HG02973 (cell line): ENCODE measurements at regions not wholly inside any gene's neighbourhood (a gene's known extent, or its start where the extent isn't known, plus 50 kb on each side); places are given as distances from the start of the nearest gene placed in this dataset.

Source experiments
- ATAC-seq: cut with Tn5 transposase; IDR thresholded peaks from one replicate; pipeline ENCODE4 v1.9.1; 2021; ENCODE audit warnings: moderate library complexity; ENCODE audit not compliant: unreplicated experiment

DNA sequence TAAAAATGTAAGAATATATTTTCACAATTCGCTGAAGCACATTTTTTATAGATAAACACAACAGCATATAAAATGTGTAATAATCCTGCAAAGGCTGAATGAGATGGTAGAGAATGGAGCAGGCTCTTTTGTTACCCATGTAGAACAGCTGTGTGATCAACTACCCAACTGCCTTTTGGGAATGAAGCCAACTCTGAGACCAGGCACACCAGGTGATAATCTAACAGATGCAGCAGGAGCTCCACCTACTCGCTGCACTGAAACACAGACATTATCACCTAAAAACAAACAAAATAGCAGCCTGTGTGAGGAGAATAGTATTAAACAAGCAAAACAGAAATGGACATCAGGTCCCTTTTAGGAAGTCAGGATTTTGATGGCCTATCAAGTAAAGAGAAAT is 183.3 kb downstream of the CCDC59 start:
- ATAC-seq: no peak

DNA sequence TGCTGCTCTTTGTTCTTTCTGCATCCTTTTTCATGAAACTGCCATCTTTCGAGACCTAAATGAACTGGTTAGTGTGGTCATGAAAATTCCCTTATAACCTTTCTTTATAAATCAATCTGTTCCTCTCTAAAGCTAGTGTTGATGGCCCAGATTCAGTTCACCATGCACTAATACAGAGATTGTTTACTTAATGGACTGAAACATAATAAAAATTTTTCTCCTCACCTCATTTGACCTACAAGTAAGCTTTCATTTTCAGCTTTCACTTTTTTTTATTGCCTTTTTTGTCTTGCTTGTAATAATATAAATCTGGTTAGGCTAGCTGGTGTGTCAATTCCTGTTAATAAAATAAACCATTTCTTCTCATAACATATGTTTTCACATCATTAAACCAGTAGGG is 183.8 kb downstream of the CCDC59 start:
- no peak for ATAC-seq

DNA sequence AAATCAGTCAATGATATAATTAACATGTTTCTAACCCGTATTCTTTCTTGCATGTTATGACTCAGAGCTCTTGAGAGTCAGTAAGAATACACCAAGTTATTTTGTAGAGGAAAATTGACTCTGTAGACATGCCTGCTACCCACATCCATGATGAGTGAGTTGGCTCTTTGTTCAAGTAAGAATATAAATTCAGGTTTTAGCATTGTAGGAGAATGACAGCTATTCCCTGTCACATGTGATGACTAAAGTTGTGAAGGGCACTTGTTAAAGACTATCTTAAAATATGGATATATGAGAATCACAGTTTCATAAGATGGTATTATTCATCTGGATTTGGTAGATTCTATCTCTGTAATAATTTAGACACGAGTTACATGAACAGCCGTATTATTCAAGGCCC is 209.1 kb downstream of the CCDC59 start:
- ATAC-seq: no peak

DNA sequence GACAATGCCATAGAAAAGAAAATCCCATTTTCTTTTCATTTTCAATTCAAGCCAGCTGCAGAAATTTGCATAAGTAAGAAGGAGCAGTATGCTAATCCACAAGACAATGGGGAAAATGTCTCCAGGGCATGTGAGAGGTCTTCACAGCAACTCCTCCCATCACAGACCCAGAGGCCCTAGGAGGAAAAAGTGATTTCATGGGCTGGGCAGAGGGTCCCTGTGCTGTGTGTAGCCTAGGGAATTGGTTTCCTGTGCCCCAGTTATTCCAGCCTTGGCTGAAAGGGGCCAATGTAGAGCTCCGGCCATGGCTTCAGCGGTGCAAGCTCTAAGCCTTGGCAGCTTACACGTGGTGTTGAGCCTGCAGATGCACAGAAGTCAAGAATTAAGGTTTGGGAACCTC is 211.4 kb downstream of the CCDC59 start:
- no peak for ATAC-seq

DNA sequence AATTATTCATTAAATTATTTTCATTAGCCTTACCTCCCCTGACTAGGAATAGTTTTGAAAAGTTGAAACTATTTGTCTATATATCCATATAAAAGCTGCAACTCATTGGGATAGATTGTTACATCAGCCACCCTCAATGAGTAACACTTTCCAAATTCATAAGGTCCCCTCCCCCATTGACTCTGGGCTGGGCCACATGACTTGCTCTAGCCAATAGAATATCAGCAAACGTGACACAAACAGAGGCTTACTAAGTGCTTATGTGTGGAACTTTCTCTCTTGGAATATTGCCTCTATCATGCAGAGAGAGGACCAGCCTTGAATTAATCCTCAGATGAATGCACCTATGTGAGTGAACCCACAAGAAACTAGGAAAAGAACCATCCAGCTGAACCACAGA is 213.7 kb downstream of the CCDC59 start:
- no peak for ATAC-seq

DNA sequence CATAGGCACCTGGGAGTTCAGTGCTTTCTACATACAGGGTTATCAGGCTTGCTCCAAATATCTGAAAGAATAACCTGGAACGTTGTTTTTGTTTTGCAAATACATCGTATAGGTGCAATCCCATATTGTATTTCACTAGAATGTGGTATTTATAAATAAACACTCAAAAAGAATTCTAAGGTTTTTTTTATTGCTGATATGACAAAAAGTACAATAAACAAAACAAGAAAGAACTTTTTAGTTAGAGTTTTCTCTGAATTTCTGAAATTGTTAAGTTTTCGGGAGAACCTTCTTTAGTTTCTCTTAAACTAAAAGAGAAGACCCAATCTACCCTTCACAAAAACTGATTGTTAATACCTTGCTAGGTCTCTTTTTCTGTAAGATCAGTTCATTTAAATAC is 225.8 kb downstream of the CCDC59 start:
- no peak for ATAC-seq

DNA sequence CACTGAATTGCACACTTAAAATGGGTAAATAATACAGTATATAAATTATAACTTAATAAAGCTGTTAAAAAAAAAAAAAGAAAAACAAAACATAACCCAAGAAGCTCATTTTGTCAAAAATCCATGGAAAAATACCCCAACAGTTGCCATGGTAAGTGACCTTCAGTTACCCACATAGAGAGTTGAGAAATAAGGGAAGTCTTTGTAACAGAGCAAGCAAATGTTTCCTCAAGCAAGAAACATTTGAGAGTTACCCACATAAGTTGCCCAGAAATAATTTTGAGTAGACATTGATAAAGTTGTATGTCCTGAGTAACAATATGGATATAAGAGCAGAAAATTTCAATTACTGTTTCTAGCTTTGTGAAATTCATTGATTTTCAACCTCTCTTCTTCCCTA is 227.4 kb downstream of the CCDC59 start:
- no peak for ATAC-seq

DNA sequence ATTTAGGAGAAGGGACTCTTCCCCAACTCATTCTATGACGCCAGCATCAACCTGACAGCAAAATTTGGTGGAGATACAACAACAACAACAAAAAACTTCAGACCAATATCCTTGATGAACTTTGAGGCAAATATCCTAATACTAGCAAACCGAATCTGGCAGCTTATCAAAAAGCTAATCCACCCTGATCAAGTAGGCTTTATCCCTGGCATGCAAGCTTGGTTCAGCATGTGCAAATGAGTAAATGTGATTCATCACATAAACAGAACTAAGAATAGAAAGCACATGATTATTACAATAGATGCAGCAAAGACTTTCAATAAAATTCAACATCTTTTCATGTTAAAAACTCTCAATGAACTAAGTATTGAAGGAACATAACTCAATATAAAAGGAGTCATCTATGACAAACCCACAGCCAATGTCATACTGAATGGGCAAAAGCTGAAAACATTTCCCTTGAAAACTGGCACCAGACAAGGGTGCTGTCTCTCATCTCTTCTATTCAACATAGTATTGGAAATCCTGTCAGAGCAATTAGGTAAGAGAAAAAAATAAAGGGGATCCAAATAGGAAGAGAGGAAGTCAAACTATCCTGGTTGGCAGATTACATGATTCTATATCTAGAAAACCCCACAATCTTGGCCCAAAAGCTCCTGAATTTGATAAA is 233.3 kb downstream of the CCDC59 start:
- no peak for ATAC-seq

DNA sequence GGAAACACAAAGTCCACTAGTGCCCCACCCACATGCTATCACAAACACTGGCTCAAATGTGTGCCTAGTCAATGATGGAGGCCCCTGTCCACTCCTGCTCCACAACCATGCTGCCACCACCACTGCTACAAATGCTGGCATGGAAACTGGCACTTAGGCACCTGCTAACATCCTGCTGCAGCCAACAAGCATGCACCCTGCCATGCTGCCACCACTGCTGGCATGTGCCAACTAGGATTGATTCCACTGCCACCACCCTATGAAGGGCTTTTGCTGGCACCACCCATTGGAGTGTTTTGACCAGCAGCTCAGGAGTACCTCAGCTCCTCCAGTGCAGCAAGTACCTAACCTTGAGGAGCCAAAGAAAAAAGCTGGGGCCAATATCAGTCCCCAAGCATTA is 236.6 kb downstream of the CCDC59 start:
- ATAC-seq: no peak

DNA sequence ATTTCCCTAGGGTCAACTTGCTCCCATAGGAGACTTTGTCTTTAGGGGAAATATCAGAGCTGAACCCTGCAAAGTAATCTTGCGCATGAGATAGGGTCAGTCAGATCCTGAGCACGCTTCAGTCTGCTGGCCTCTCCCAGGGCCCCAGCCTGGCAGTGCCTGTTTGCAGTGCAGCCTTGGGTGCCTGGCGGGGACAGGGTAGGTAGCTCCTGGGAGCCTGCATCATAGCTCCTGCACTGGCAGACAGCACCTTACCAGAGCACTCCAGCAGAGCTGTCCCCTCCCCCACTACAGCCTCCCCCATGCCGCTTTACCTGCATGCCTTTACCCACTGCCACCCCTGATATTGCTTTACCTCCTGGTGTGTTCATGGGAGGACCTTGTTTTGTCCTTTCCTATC is 237.3 kb downstream of the CCDC59 start:
- no peak for ATAC-seq

DNA sequence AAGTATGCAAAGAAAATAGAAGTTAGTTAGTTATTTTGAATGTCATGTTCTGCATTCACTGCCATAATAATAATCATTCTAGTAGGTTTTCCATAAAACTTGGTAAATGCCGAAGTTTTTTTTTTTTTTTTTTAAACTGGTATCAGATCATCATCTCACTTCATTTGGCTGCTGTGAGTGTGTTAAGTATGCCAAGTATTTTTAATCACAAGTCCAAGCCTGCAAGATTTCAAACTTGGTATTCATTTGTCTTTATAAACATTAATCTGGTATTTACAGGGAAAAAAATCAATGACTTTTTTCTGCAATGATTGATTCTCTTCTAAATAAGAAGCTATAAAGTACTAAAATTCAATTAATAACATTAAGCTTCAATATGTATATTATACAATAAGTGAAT is 248.9 kb downstream of the CCDC59 start:
- no peak for ATAC-seq

DNA sequence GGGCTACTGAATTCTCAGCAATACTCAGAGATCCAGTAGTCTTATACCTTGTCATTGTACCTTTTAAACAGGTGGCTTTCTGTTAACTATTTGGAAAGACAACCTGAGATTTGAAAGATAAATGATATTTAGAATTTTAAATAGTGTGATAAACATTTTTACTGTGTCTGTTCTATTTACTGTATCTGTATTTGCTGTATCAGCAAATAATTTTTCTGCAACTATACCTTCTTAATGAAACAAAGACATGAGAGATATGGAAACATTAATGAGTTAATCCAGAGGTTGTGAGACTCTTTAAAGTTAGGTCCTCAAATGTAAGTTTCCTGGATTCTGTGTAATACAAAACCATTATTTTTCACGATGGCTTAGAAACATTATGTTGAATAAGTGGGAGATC is 249.6 kb downstream of the CCDC59 start:
- ATAC-seq: no peak

DNA sequence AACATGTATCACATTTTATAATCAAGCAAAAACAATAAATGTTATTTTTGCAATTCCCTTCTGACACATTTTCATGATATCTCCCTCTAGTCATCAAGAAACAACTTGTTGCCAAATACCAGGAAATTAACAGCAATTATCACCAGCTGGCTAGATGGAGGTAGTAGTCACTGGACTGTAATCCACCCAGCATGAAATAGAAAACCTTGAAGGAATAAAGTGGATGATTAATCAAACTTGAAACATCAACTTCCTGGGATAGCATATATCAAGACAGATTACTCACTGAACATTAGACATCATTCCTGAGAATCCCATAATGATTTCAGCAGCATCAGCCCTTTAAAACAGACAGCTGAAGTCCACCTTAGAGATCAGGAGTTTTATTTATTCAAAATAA is 259.0 kb downstream of the CCDC59 start:
- ATAC-seq: no peak

DNA sequence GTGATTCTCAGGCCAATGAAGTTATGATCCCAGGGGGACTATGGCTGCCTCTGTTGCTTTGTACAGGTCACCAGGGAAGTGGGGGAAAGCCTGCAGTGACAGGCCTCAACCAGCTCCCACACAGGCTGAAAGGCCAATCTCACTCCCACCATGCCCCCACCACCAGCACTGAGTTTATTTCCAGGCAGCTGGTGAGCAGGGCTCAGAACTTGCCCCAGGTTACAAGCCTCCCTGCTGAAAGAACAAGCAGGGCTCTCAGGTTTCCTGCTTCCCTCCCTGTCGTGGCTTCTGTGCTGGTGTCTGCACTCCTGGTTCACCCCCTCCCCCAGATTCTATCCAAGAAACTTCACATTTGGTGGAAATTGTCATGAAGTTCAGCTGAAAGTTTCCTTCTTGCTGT is 260.3 kb downstream of the CCDC59 start:
- no peak for ATAC-seq

DNA sequence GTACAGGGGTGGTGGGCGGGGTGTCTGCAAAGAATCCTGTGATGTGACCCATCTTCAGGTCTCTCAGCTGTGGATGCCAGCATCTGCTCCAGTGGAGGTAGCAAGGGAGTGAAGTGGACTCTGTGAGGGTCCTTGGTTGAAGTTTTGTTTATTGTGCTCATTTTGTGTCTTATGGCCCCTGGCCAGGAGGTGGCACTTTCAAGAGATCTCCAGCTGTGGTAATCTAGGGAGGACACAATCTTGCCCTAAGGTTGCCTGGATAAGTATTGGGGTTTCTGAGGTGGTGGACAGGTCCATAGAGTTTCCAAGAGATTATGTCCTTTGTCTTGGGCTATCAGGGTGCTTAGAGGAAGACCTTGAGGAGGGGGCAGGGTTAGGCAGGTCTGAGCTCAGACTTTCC is 260.7 kb downstream of the CCDC59 start:
- no peak for ATAC-seq

DNA sequence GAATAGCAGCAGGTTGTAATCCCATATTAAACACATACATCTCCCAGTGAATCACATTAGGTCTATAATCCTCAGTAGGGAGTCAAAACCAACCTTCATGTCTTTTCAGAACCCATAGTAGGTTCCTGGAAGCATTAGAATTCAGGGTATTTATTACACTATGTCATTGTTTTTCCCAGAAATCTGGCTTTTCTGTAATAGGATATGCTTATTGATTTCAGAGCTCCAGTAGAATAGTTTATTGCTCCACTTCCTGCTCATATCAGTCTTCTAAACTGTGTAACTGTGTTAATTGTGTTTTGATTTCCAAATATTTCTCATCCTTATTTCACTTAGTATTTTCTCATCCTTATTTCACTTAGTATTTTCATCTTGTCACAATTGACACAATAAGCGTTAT is 268.0 kb downstream of the CCDC59 start:
- no peak for ATAC-seq

DNA sequence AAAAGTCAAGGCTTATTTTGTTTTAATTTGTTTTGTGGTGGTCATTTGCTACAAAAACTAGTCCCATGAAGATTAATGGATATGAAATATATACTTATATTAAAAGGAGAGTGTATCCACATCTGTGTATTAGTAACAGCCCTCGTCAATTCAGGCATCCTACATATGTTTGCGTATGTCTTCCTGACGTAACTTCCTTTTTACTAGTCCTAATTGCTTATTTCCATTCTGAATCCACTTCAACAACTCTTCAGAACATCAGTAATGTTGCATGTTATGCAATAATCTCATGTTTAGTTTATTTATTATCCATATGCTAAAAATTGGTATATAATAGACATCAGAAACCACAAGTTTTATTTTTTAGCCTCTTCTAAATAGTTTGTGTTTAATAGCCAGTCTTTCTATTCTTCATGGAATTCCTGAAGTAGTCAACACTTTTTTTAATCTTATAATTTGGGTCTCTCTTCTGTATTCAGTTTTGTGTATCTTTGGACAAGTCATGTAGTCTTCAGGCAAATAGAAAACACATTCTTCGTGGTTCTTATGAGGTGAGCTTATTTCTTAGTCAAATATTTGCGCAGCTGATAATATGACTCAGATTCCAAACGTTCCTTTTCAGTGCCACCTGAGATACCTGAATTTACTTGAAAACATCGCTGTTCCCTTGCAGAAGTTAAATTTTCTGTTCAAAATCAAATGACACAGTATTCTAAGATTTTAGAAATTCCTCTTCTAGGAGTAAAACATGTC is 268.6 kb downstream of the CCDC59 start:
- ATAC-seq: no peak

DNA sequence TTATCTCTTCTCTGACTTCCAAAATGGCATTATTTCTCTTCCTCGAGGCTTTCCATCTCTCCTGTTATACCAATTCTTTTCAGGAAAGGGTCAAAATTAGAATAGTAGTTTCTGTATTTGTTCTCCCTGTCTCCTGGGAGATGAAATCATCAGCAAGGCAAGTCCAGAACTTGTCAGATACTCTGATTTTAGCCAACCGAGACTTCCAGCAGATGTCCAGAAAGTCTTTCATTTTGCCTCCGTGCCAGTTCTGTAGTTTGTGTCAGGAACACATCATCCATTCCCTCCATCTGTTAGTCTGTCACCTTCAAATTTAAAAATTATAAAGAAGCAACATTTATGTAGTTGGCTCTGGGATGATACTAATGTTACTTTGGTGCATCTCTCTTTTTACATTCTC is 275.7 kb downstream of the CCDC59 start:
- no peak for ATAC-seq

DNA sequence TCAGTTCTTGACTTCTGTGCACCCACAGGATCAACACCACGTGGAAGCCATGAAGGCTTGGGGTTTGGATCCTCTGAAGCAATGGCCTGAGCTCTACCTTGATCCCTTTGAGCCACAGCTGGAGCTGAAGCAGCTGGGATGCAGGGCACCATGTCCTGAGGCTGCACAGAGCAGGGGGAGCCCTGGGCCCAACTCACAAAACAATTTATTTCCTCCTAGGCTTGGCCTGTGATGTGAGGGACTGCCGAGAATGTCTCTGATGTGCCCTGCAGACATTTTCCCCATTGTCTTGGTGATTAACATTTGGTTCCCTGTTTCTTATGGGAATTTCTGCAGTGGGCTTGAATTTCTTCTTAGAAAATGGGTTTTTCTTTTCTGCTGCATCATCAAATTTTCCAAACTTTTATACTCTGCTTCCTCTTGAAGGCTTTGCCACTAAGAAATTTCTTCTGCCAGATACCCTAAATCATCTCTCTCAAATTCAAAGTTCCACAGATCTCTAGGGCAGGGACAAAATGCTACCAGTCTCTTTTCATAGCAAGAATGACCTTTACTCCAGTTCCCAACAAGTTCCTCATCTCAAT is 288.2 kb downstream of the CCDC59 start:
- ATAC-seq: no peak

DNA sequence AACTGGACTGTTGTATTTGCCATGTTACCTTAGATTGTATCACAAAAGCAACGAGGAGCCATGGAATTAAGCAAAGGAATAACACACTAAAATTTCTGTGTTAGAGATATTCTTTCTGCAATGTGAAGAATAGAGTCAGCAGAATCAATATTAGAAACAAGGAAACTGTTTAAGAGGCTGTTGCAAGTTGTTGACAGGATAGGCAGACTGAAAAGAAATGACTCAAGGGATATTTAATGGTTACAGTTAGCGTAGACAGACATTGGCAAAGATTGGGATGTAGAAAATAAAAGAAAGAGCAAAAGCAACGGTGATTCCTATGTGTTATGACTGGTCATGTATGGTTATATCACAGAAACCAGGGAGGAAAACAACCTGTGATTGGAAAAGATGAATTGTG is 299.0 kb upstream of the PPFIA2 start:
- ATAC-seq: no peak

DNA sequence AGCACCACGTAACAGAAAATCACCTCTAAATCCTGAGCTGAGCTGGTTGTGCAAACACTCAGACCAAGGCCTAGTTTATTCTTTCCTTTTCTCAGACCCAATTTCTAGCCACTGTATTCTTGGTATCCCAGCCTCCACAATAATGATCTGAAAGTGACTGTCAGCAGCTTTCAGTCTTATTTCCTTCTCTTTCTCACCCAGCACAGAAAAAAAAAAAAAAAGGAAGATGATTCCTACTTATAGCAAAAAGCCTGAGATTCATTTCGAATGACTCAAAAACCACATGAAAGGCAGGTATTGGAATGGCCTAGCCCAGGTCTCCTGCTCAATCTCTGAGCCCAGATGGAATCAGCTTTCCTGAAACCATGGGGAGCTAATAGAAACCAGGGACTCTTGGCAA is 298.6 kb upstream of the PPFIA2 start:
- ATAC-seq: no peak

DNA sequence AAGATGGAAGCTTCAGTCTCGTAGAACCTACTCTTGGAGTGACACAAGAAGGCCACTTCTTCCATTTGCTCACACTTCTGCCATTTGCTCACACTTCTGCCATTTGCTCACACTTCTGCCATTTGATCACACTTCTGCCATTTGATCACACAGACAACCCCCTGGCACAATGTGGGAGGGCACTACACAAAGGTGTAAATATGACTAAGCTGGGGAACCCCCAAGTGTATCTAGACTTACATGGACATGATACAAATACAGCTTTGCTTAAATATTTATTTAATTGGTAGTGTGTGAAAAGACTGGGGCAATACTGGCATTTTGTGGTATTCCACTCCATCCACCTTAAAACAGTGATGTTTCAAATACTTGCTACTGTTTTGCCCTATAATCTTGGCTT is 296.2 kb upstream of the PPFIA2 start:
- ATAC-seq: no peak

DNA sequence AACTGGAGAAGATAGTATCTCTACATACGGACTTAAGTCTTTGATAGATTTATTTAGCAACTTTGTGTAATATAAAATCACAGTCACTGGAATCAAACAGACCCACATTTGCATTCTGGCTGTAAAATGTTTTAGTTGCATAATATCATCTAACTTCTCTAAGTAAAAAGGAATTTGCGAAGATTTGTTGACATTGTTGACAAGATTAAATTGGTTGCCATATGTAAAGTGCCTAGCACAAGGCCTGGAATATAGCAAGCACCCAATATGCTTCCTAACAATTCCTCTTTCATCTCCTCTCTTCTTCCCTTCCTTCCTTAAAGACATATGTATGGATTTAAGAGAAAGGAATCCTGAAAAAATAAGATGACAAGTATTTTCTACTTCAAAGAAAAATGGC is 295.4 kb upstream of the PPFIA2 start:
- no peak for ATAC-seq
